ENCODE measurements at regions not wholly inside any gene's neighbourhood (a gene's known extent, or its start where the extent isn't known, plus 50 kb on each side); places are given as distances from the start of the nearest gene placed in this dataset.

GRCh38 chr3:177561769-177562392, 364.6 kb upstream of the TBL1XR1 start:
- no peak for TF ChIP-seq CTCF (IDR thresholded peaks at IDR 0.05)
- no peaks in the 10 kb centered on the region for H3K27me3 ChIP-seq
- no peak overlapping the region for H3K4me3 ChIP-seq (ENCODE audit: low read depth in 1 of 2, low read length in 1 of 2)
- no peak overlapping the region for H3K27ac ChIP-seq
- H3K9me3 ChIP-seq: no peaks in the 10 kb centered on the region
- H3K36me3 ChIP-seq: no peaks in the 10 kb centered on the region
- H3K4me1 ChIP-seq (ENCODE audit: control insufficient read depth in 1 of 2, insufficient read depth in 1 of 2, low read depth in 1 of 2, low read length in 1 of 2): no peaks in the 10 kb centered on the region

- Histone ChIP-seq H3K27ac (no peak overlapping the region), H3K4me3 (ENCODE audit: low read depth in 1 of 2, low read length in 1 of 2) (no peak overlapping the region), H3K4me1 (ENCODE audit: control insufficient read depth in 1 of 2, insufficient read depth in 1 of 2, low read depth in 1 of 2, low read length in 1 of 2) (no peaks in the 10 kb centered on the region), H3K27me3 (no peaks in the 10 kb centered on the region), H3K36me3 (no peaks in the 10 kb centered on the region), H3K9me3 (no peaks in the 10 kb centered on the region)
- no peak for TF ChIP-seq CTCF (IDR thresholded peaks at IDR 0.05)
Observed at GRCh38 chr3:177563243-177563780, 366.0 kb upstream of the TBL1XR1 start.

- no peaks in the 10 kb centered on the region for H3K27me3 ChIP-seq
Observed at GRCh38 chr3:177563792-177564191, 366.5 kb upstream of the TBL1XR1 start.

DNA sequence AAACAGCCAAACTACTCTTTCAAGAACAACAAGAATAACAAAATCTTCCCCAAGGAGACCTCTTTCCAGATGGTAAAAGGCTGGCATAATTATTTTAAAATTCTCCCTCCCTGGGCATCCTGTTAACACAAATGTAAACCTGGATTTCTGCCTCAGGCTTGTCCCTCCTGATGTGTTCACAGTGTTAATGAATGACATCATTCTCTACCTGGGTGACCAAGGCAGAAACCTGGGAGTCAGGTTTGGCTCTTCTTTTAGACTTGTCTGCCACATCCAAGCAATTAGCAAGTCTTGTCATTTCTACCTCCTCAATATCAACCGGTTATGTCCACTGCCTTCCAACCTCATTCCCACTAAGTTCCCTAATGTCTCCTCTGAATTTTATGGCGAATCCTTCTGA, 368.7 kb upstream of the TBL1XR1 start:
- peaks cover 20 to 22% of the 10 kb centered on the region in 2 experiments for H3K4me1 ChIP-seq (ENCODE audit: control insufficient read depth in 1 of 2, insufficient read depth in 1 of 2, low read depth in 1 of 2, low read length in 1 of 2)
- H3K27me3 ChIP-seq: no peaks in the 10 kb centered on the region
- no peak for TF ChIP-seq CTCF (IDR thresholded peaks at IDR 0.05)
- no peaks in the 10 kb centered on the region for H3K9me3 ChIP-seq
- no peaks in the 10 kb centered on the region for H3K36me3 ChIP-seq
- H3K4me3 ChIP-seq (ENCODE audit: low read depth in 1 of 2, low read length in 1 of 2): no peak overlapping the region
- H3K27ac ChIP-seq: no peak overlapping the region

More at GRCh38 chr3:177563792-177564191, 366.5 kb upstream of the TBL1XR1 start:
- Histone ChIP-seq H3K27ac (no peak overlapping the region), H3K4me1 (ENCODE audit: control insufficient read depth in 1 of 2, insufficient read depth in 1 of 2, low read depth in 1 of 2, low read length in 1 of 2) (no peaks in the 10 kb centered on the region), H3K9me3 (no peaks in the 10 kb centered on the region), H3K36me3 (no peaks in the 10 kb centered on the region), H3K4me3 (ENCODE audit: low read depth in 1 of 2, low read length in 1 of 2) (no peak overlapping the region)
- TF ChIP-seq CTCF (IDR thresholded peaks at IDR 0.05): no peak

- Histone ChIP-seq H3K36me3 (no peaks in the 10 kb centered on the region), H3K4me1 (ENCODE audit: control insufficient read depth in 1 of 2, insufficient read depth in 1 of 2, low read depth in 1 of 2, low read length in 1 of 2) (peaks cover 20 to 28% of the 10 kb centered on the region in 2 experiments), H3K4me3 (ENCODE audit: low read depth in 1 of 2, low read length in 1 of 2) (no peak overlapping the region), H3K9me3 (no peaks in the 10 kb centered on the region), H3K27me3 (no peaks in the 10 kb centered on the region), H3K27ac (no peak overlapping the region)
- TF ChIP-seq CTCF (IDR thresholded peaks at IDR 0.05): no peak
Observed at GRCh38 chr3:177567833-177568232, 370.6 kb upstream of the TBL1XR1 start.
